ENCODE measurements at regions not wholly inside any gene's neighbourhood (a gene's known extent, or its start where the extent isn't known, plus 50 kb on each side); places are given as distances from the start of the nearest gene placed in this dataset.
"Not testable (repeated sequence)": the region's sequence is repeated elsewhere in the genome, so short reads cannot be mapped to it uniquely, and the experiment has no call there.

DNA sequence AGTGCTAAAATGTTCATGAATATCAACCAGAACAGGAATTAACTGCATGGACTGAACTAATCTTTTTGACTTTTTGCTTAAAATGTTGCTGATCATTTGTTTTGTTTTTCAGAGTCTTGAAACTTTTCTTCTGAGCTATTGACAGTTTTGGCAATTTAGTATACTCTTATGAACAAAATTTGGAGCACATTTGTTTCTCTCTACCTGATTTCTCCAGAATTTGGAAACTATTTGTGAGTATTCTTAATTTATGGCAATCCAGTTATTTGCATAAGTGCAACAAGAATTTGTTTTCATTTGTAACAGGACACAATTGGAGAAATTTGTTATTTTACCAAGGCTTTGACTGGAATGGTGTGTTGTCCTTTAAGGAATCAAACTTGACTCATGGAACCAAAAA is 107.4 kb downstream of the RTP4 start:
- TF ChIP-seq CTCF (conservative IDR thresholded peaks at IDR 0.05; ENCODE audit: low read depth in 2 of 2); REST (IDR thresholded peaks at IDR 0.05; ENCODE audit: unreplicated experiment); POLR2AphosphoS5 (IDR thresholded peaks at IDR 0.05; ENCODE audit: low read depth); EZH2 (IDR thresholded peaks at IDR 0.05; ENCODE audit: low read depth, unreplicated experiment); EZH2phosphoT487 (IDR thresholded peaks at IDR 0.05; ENCODE audit: unreplicated experiment); JUNB (IDR thresholded peaks at IDR 0.05; ENCODE audit: unreplicated experiment); CREB1 (CRISPR knock-in tag; IDR thresholded peaks at IDR 0.05; ENCODE audit: low read depth); ZNF114 (CRISPR knock-in tag; IDR thresholded peaks at IDR 0.05); ZNF331 (CRISPR knock-in tag; IDR thresholded peaks at IDR 0.05; ENCODE audit: low read depth); NANOG (IDR thresholded peaks at IDR 0.05; ENCODE audit: borderline replicate concordance); ETS1 (IDR thresholded peaks at IDR 0.05): not testable (repeated sequence)

Data from GM23338 (cell line).